Activated CD8-positive, alpha-beta memory T cell treated with anti-CD3 and anti-CD28 coated beads, Interleukin-2, amount 50 U/mL, for 48 hours (primary cell): ENCODE measurements at regions not wholly inside any gene's neighbourhood (a gene's known extent, or its start where the extent isn't known, plus 50 kb on each side); places are given as distances from the start of the nearest gene placed in this dataset.
A peak's percentile ranks its signal among the peaks of the same experiment; 100 is the strongest.
"Not testable (repeated sequence)": the region's sequence is repeated elsewhere in the genome, so short reads cannot be mapped to it uniquely, and the experiment has no call there.

ENCODE experiments used
- DNase-seq: peaks from one replicate; pipeline ENCODE4 v3.0.0-alpha.2; 2020

DNA sequence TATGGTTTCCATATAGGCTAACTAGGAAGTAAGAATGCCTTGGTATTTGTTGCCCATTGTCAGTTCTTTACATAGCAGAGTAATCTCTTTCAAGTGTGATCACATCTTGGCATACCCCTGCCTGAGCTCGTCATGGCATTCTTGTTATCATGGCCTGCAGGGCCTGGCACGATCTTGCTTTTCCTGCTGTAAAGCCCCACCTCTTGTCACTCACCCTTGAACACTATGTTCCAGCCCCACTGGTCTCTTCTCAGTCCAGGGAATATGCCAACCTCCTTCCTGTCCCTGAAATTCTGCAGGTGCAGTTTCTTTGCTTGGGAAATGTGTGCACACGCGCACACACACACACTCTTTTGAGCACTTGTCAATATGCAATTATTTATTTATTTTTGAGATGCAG, 250.2 kb upstream of the DMRT1 start:
- no peak for DNase-seq

DNA sequence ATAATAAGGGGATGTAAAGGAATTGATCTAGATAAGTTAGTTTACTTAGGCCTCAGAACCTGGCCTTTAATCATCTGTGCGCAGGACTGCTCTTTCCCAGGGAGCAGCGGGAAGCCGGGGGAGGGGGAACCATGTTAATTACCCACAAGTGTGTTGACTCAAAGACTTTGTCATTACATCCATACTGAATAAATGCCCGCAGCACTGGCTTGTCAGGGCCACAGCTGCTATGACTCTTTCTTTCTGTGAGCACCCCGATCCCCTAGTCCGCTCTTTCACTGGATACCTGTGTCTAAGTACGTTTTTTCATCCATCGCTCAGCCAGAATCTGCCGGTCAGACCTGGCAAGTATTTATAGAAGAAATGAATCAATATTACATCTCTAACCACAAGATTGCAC, 249.3 kb upstream of the DMRT1 start:
- no peak for DNase-seq

DNA sequence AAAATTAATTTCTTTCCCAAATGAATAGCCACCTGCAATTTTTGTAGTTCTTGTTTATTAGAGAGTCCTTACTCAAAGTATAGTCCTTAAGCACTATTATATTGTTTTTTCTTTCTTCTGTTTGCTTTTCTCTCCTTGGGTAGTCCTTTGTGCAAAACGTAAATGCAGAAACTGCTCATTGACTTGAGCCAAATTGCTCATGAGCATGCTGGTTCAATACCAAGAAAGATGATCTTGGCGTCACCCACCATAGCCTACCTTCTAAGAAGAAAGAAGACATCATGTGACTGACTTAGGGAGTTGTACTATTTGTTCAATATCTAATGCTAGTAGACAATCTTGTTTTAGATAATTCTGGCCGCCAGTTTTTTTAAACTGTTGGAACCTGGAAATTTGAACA, 248.8 kb upstream of the DMRT1 start:
- DNase-seq: no peak

DNA sequence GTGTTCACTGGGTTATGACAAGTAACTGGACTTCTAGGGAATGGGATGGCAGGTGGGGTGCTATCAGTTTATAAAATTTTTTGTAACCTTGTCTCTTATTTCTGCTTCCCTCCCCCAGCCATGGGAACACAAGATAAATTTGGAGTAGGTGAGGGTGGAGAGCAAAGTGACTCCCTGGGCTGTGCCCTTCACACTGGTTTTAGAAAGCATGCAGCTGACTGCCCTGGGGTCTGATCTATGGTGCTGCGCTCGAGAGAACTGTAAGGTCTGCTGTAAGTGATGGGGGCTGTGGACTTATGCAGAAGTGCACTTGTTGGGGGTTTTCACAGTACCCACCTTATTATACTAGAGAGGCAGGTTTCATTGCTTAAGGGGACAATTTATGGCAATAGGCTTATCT, 247.7 kb upstream of the DMRT1 start:
- DNase-seq: no peak

DNA sequence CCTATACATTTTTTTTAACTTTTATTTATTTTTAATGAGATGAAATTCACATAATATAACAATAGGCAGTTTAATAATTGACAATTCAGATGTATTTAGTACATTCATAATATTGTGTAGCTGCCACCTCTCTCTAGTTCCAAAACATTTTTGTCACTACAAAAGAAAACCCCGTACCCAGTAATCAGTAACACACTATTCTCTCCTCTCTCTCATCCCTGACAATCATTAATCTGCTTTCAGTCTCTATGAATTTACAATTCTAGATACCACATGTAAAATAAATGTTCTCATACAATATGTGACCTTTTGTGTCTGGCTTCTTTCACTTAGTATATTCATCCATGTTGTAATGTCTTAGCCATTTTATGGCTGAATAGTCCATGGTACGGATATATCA, 244.8 kb upstream of the DMRT1 start:
- no peak for DNase-seq

DNA sequence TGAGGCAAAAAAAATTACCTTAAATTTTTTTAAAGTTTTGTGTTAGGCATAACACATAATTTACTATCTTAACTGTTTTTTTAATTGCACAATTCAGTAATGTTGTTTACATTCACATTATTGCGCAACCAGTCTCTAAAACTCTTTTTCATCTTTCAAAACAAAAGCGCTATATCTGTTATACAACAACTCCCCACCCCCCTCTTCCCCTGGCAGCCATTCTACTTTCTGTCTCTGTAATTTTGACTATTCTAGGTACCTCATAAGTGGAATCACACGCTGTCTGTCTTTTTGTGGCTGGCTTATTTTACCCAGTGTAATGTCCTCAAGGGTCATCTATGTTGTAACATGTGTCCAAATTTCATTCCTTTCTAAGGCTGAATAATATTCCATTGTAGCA, 241.5 kb upstream of the DMRT1 start:
- DNase-seq: no peak

DNA sequence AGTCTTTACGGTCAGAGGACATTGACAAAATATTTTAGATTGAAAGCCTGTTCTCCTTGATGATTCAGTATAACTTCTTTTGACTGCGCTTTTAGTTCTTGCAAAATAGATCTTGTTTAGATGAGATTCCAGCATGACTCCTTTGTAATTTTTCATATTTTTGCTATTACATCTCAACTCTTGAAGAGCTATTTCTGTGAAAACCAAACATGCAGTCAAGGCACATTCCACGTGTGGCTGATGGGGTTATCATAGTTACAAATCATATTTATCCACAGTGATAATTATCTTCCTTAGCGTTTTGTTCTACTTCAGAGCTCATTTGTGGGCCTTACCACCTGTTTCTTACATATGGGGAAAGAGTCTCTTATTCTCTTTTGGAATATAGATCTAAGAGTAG, 238.8 kb upstream of the DMRT1 start:
- no peak for DNase-seq

DNA sequence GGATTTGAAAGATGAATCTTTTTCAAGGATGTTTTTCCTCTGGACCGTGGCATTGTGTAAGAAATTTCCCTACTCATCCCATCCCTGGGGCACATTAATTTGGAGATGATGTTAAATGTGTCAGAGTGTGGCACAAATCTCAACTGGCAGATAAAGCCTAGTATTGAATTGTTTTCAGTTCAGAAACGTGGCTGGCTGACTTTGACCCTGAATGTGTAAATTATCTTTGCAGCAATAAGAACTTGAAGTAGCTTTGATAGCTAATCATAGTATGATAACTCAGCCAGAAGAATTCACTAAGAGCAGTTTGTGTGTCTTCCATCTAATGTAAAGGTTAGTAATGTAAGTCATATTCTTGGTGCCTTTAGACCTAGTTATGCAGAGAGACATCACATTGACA, 238.4 kb upstream of the DMRT1 start:
- no peak for DNase-seq

DNA sequence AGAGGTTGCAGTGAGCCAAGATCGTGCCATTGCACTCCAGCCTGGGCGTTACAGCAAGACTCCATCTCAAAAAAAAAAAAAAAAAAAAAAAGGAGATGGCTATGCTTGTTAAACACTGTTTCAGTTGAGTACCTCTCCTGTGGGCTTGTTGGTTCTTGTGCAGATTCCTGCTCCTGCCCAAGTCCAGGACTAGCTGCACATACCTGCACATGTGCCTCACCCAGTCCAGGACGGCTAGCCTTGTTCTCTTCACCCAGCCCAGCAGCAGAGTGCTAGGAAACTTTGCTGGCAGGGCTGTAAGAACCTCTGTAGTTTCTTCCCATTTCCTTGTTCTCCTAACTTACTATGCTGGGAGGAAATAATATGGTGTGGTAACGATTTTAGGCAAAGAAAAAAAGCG, 234.1 kb upstream of the DMRT1 start:
- DNase-seq: no peak

DNA sequence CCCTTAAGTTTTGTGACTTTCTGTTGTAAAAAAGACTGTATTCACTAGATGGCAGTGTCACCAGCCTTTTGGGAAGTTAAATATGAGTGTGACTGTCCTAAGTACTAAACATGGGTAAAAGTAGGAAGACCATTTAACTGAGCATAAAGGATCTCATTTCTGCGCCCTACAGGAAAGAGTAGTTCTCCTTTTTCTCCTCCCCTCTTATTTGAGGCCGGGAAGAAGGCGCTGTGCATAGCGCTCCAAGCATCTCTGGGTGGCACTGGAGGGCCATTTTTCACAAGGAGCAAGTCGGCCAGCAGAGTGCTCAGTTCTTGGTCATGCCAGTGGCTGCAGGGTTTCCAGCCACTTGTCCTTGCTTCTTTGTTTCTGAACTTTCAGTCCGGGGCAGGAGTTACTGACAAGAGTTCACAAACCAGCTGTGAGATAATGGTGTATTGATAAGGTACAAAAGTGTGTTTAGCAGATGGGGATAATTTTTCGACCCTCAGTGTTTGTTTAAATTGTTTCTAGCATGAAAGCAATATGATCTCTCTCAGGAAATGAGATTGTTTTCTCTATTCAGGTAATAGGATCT, 227.6 kb upstream of the DMRT1 start:
- DNase-seq: peak; percentile 55

DNA sequence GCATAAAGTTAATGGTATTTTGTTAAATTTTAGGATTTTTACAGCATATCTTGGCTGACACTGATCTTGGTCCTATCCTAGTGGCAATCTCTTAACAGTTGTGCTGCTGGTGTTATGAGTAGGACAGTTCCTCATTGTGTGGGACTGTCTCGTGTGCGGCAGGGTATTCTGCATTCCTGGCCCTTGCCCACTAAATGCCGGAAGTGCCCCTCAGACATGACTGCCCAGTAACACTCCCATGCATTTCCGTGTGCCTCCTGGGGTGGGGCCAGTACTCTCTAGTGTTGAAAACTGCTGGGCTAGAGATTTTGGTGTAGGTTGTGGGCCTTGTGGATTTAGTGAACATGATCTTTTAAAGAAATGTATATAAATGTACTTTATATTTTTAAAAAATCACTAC, 227.1 kb upstream of the DMRT1 start:
- DNase-seq: no peak

DNA sequence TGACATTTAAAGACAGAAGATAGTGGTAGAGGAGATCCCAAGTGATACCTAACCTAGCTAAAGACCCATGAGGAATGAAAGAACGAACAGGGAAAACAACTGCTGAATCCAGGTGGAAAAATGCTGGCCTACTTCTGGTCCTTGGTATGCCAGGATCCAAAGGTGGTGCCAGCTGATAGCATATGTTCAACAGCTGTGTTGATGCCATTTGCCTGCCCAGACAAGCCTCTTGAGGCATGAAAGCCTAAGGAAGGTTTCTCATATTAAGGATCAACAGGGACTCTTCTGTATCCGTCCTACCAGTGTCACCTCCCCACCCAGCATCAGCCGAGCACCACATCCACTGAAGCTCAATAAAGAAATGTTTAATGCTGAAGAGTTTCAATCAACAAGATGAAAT, 225.7 kb upstream of the DMRT1 start:
- DNase-seq: no peak

DNA sequence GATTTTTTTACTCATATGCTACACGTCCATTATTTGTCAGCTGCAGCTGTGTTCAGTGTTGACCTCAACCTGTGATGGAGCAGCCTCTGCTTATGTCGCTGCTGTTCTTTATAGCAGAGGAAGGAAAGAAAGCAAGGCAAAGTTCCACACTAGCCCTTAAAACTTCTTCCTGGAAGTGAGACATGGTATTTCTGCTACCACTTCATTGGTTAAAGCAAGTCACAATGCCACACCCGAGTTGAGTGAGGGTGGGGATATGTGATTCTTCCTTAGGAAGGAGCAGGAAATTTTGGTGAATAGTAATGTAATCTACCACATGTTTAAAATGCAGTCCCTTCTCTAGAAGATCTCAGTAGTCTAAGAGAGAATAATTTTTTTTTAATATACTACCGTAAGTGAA, 224.8 kb upstream of the DMRT1 start:
- no peak for DNase-seq

DNA sequence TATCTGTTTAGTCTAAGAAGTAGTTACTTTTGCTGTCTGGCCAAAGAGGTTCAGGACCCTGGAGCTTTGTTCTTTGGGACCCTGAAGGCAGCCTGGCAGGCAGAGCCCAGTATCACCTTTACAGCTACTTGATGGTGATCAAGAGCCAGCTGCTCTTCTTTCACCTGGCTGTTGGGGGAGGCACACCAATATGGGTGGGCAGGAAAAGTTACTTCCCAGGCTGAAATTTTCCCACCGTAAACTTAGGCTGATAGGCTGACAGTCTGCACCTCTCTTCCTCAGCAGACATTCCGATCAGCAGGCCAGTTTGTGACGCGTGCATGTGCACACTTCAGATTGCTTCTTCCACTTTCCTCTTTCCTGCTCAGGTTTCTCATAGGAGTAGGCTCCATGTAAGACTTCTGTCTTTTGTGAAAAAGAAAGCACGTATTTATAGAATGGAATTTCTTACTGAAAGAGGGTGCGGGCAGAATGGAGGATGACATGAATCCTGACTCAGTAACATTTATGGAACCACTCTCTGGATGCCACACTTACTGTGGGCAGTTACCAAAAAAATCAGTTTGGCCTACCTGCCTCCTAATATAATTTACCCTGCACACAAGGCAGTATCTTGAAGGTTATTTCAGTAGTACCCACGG, 223.9 kb upstream of the DMRT1 start:
- DNase-seq: no peak

DNA sequence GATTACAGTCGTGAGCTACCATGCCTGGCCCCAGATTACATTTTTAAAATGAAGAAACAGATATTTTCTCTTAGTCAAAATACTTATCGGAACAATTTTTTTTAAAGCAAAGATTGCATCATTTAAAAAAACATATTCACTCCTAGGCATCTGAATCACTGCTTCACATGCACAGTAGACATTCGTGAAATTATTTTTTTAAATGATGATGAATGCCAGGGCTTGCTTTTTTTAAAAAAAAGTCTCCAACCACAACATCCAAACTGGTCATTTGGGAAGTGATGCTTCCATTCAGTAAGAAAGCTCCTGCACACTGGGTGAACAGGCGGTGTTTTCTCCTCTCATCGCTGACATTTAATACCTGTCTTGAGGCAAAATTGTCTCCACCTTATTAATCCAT, 223.0 kb upstream of the DMRT1 start:
- DNase-seq: no peak

DNA sequence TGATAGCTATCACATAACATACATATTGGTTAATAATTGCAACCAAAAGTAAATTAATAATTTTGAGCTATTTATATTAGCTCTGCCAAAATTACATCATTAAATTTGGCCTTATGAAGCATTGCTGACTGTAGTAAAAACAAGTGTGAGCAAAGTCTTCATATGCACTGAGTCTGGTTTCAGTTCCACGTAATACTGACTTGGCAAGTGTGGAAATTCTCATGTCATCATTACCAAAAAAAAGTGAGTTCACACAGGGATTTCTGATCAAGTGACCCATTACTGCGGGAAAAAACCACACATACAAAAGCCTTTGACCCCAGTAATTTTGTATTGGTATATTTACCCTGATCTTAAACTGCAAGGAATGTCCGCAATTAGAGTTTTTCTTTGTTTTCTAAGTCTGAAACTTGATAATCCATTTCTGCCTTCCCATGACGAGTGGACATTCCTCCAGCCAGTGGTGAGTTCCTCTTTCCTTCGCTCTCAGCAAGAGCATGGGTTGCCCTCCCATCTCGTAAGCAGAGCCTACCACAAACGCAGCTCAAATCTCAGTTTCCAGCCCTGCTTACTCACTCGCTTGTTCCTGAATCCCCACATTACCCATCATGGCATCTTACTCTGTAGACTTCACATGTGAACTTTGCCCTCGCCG, 220.2 kb upstream of the DMRT1 start:
- no peak for DNase-seq

DNA sequence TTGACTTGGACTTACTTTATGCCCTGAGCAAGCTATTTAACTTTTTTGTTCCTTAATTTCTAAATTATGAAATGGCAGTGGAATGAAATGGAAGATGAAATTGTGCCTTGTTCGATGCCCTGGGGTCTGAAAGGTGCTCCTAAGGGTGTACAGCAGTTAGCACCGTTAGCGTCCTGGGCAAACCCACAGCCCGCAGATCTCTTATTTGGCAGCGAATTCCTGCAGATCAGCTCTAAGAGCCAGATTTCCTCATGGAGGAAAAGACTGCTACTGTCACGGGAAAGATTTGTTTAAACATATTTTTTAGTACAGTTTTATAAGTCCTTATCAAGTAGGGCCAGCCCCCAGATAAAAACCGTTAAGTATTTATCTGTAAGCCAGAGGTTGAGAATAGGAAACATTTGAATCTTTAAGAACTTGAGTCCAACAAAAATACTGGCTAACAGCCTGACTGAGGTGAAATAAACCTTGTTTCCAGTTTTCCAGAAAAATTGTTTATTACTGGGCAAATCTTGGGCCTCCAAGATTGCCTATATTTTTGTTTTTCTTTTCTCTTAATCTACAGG, 216.5 kb upstream of the DMRT1 start:
- no peak for DNase-seq

DNA sequence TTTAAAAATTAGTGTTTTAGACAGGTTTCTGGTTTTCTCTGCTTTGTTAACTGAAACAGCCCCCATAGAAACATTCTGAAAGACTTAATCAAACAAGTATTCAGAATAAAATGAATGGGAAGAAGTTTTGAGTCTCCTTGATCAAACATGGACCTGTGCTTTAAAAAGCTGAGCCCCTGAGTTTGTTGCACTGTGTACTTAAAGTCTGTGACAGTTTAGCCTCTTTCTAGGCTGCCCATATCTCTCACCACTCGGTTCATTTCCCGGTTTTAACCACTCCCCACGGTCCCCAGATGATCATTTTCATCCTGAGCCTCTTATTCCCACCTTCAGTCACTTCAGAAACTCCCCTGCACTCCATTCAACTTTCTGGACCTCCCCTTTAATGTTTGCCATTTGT, 215.9 kb upstream of the DMRT1 start:
- DNase-seq: no peak

DNA sequence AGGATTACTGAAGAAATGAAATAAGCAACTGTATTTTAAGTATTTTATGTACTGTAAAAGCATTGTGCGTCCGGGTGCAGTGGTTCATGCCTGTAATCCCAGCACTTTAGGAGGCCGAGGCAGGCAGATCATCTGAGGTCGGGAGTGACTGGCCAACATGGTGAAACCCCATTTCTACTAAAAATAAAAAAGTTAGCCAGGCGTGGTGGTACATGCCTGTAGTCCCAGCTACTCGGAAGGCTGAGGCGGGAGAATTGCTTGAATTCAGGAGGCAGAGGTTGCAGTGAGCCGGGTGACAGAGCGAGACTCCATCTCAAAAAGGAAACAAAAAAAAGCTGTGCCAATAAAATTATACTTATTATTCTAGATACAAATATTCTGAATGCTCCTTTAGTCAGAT, 215.4 kb upstream of the DMRT1 start:
- DNase-seq: not testable (repeated sequence)

DNA sequence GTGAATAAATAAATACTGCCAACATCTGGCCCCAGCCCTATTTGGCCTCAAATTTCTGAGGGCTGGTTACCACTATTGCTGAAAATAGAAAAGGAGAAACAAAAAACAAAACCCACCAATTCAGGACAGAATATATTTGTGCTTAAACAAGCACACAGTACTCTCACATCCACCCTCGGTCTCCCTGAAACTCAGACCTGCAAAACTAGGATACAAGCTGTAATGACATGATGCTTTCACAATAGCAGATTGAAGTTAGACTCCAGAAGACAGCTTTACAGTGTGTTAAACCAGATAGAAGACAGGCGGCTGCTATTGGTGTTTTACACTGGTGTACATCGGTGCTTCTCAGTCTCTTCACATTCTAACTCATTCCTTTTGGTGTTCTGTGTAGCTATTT, 214.9 kb upstream of the DMRT1 start:
- no peak for DNase-seq

DNA sequence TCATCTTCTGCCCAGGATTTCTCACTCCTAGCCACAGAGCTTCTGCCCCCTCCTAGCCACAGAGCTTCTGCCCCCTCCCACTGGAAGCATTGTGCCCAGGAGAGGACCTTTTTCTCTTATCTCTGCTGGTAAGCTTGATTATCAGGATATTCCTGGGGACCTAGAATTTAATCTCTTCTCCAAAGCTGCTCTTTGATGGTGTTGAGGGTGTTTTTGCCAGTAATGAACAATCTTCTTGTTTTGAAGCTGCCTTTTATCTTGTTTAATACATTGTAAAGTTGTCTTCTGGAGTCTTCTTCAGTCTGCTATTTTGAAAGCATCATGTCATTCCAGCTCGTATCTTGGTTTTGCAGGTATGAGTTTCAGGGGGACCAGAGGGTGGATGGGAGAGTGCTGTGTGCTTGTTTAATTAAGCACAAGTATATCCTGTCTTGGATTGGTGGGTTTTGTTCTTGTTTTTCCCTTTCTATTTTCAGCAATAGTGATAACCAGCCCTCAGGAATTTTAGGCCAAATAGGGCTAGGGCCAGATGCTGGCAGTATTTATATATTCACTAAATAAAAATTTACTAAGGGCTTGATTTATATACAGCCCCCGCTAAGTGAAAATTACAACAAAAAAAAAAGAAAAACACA, 214.0 kb upstream of the DMRT1 start:
- DNase-seq: no peak

DNA sequence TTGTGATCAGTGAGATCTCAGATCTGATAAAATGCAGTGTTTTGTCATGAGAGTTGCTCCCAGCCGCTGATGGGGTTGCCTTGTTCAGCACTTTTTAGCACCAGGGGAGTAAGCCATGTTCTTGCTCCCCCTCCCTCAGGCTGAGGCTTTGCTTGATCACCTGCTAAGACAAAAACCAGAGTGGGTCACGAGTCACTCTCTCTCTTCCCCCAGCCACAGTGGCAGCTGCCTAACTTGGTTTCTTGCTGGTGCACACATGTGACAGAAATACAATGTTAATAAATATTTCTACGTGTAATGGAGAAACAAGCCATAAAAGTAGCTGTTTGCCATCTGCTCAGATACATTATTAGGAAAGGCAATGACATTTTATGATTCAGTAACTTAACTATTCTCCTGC, 212.4 kb upstream of the DMRT1 start:
- no peak for DNase-seq

DNA sequence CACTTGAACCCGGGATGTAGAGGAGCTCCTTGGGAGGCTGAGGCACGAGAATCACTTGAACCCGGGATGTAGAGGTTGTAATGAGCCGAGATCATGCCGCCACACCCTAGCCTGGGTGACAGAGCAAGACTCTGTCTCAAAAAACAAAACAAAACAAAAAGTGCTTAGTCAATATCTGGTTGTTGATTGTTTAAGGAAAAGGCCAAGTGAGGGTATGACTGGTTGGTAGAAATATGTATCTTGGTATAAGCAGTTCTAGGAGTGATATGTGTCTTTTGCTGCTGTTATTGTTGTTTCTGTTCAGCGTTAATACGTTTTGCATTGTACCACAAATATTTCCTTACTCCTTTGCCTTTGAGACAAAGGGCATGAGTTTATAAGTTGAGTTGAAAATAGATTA, 210.7 kb upstream of the DMRT1 start:
- DNase-seq: no peak

DNA sequence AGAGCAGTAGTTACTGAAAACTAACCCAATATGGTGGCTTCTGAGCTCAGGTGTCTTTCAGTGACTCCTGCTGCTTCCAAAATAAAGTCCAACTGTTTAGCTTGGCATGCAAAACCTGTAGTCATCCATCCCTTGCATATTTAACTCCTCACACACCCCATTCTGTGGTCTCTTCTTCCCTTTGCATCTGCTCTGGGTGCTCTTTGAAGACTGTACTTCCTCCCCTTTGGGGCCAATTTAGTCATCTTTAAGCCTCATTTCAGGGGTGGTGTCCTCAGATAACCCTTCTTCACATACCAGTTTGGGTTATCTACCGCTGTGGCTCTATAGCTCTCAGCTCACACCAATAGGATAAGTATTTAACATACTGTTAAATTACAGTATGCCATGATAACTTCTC, 209.9 kb upstream of the DMRT1 start:
- no peak for DNase-seq
